Fibroblast of peridontal ligament (primary cell): ENCODE measurements at regions not wholly inside any gene's neighbourhood (a gene's known extent, or its start where the extent isn't known, plus 50 kb on each side); places are given as distances from the start of the nearest gene placed in this dataset.

Experiments used
- DNase-seq: peaks from one replicate; pipeline ENCODE4 v3.0.0-alpha.2; 2010; ENCODE audit errors: extremely low read depth

- DNase-seq, result no peak
Measured at GRCh38 chr16:77592021-77592420, 130.3 kb upstream of the NUDT7 start.

- DNase-seq, result no peak
Measured at GRCh38 chr16:77594057-77594456, 128.3 kb upstream of the NUDT7 start.

DNA sequence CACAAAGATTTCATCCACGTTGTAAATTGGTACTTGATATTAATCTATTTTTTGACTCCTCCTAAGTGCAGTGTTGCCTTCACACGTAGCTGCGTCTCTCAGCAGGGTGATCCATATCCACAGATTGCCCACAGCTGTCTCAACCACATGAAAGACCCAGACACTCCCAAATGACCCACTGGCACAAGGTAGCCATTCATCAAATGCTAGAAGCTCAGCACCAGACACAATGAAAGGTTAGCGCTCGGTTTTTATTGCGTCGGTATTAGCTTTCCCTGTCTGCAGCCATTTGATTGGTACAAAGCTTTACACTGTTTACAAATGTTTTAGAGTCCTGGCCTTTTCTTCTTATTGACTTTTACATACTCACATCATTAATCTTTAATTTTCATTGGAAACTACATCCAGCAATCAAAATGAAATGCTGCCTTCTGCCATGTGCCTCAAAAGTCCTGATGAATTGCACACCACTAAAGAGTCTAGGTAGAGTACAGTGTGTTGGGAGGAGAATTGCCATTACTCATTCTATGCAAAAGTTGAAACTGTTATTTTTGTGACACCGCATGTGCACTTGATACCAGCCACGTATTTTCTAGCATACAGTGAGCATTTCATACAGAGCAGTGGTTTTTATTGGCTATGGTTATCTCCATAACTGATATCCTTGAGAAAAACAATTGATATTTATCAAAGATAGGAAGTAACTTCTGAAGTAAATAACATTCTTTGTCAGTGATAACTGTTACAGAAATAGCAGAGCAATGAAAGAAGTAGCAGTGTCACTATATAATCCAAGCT, 127.3 kb upstream of the NUDT7 start:
- DNase-seq, result no peak

DNA sequence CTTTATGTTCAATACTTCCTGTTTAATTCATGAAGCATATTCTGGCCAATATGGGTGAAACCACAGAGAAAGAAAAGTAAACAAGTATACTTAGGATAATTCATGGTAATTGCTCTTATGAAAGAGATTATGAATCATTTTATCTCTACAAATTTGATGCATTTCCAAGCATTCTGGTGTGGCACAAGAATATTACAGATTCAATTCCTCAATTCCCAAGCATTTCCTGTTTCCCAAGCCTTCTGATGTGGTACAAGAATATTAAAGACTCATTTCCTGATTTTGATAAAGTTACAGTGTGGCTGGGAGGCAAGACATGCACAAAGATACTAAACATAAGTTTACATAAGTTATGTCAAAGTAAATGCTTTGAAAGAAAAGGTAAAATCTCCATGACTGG, 126.1 kb upstream of the NUDT7 start:
- peak; percentile 69 for DNase-seq

- DNase-seq, result peak; percentile 64
Measured at GRCh38 chr16:77599793-77600415, 122.4 kb upstream of the NUDT7 start.

DNA sequence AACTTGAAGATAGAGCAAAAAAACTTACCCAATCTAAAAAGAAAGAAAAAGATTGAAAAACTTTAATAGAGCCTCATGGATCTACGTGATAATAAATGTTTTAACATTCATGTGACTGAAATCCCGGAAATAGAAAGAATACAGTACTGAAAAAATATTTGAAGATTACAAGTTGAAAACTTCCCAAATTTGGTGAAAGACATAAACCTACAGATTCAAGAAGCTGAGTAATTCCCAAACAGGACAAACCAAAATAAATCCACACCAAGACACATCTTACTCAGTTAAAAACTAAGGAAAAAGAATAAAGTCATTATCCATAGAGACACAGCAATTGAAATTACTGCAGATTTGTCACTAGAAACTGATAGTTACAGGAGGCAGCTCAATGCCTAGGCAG, 121.8 kb upstream of the NUDT7 start:
- DNase-seq, result no peak

- DNase-seq, result no peak
Measured at GRCh38 chr16:77603656-77604055, 118.7 kb upstream of the NUDT7 start.

- no peak for DNase-seq
Measured at GRCh38 chr16:77610496-77610895, 111.8 kb upstream of the NUDT7 start.

GRCh38 chr16:77611386-77611785, 110.9 kb upstream of the NUDT7 start:
- no peak for DNase-seq

DNA sequence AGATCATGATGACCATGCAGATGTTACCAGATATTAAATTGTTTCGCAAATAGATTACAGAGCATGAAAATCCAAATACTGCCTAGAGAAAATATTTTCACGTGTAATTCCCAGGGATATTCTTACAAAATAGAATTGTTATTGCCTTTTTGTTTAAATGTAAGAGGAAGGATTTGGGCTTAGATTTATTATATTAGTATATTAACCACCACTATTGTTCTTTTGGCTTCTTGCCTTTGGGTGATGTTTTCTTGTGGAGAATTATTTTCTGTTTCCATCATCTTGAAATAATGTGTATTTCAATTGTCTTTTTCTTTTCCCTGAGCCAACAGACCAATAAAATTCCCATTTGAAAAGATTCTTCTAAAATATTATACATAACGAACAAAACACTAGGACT, 109.7 kb upstream of the NUDT7 start:
- DNase-seq, result no peak

- no peak for DNase-seq
Measured at GRCh38 chr16:77613095-77613494, 109.2 kb upstream of the NUDT7 start.

DNA sequence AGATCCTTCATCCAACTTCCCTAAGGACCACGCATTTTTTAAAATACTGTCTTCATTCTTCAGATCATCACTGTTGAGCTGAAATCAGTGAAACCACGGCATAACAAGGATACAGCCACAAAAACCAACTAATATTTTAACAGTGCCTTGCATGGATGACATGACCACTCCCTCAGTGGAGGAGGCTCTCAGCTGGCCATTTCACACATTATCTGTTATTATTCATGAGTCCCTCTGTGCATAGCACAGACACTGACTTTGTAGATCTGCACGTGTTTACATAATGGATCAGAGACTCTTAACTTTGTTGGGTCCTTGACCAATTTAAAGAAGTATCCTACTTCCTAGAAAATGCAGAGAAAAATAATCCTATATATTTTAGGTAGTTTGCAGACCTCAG, 104.8 kb upstream of the NUDT7 start:
- no peak for DNase-seq

DNA sequence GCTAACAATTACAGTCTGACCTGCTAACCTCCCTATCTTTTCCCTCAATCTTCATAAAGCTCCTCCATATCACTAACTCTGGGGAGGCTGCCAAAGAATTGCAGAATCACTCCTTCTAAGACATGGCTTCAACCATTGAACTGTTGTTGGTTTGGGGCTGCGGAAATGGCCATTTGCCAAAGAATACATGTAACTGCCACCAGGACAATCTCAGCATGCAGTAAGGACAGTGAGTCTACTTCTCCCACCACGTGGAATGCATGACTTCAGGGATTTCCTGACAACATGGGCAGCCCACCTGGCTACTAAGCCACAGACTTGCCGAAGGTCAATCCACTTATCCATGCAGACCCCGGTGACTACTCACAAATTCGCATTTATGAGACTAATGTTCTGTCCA, 104.3 kb upstream of the NUDT7 start:
- DNase-seq, result no peak

- DNase-seq, result no peak
Measured at GRCh38 chr16:77618951-77619350, 103.4 kb upstream of the NUDT7 start.

GRCh38 chr16:77624085-77624484, 98.2 kb upstream of the NUDT7 start:
- no peak for DNase-seq

GRCh38 chr16:77636615-77637014, 85.7 kb upstream of the NUDT7 start:
- no peak for DNase-seq

- DNase-seq, result peak; percentile 56
Measured at GRCh38 chr16:77637940-77638339, 84.4 kb upstream of the NUDT7 start.

DNA sequence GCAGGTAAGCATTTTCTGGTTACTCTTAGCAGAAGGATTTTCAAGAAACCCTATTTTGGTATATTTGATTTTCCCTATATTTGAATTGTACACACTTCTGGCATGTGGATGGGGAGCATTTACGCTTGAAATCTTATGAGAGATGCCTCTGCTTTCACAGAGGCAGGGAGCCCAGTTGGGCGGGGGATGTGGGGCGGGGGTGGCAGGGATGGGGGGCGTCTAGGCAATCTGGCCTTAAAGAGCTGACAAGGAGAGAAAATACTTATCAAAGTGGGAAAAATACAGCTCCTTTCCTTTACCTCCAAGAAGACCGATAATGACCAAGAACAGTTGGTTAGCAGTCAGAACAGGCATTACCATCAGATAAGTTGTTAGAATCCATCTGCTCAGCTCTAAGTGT, 79.1 kb upstream of the NUDT7 start:
- no peak for DNase-seq

- no peak for DNase-seq
Measured at GRCh38 chr16:77645764-77646163, 76.5 kb upstream of the NUDT7 start.

DNA sequence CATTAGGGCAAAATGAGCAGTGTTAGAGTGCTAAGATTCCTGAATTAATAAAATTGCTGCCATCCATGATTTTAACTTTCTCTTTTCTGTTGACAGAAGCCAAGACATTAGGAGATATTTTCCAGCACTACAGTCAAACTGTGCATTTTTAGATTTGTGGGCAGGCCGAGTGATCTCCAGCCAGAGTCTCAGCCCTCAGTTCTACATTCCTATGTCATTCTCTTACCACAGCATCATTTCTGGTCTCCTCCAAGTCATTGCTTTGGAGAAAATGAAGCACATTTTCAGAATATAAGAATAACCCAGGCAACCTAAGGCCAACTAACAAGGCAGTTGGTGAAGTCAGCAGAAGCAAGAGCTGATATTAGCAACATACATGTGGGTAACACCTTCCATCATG, 74.6 kb upstream of the NUDT7 start:
- peak; percentile 17 for DNase-seq

DNA sequence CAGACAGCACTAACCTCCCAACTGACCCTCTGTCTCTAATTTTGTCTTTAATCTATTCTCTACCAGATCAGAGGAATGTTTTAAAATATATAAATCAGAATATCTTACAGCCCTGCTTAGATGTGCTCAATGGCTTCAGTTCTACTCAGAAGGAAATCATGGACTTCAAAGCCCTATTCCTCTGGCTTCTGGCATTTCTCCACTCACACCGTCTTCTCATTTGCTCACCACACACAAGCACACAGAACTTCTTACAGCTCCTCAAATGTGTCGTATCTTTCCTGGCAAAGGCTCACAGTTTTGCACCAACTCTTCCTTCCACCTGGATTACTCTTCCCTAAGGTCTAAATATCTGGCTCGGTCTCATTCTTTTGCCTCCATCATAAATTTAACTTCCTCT, 71.6 kb upstream of the NUDT7 start:
- no peak for DNase-seq

GRCh38 chr16:77652399-77652798, 69.9 kb upstream of the NUDT7 start:
- peak; percentile 13 for DNase-seq

DNA sequence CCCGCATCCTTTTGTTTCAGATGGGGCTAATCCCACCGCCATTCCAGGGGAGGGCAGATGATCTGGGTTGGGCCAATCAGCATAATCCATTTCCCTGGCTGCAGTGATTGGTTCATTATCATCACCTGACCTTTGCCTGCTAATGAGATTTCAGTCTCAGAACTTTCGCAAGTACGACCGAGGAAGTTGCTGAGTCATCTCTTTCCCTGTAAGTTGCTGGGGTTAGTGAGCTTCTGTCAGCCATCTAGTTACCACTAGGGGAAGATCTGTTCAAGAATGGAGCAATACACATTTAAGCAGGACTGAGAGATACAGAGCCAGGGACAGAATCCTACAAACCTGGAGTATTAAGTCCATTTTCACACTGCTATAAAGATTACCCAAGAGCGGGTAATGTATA, 65.3 kb upstream of the NUDT7 start:
- peak; percentile 14 for DNase-seq

- peak; percentile 73 for DNase-seq
Measured at GRCh38 chr16:77660311-77660710, 62.0 kb upstream of the NUDT7 start.
